Lung (tissue), 11 donors: ENCODE measurements at regions not wholly inside any gene's neighbourhood (a gene's known extent, or its start where the extent isn't known, plus 50 kb on each side); places are given as distances from the start of the nearest gene placed in this dataset.

Source experiments
- ATAC-seq: fragments of 200-7000 bp; cut with Tn5 transposase; one replicate; pipeline ENCODE4 v1.9.1; 2020; ENCODE audit warnings: moderate number of reproducible peaks; ENCODE audit not compliant: insufficient read depth, low FRiP score
- DNase-seq, 3 donors: peaks; one replicate each; pipeline ENCODE4 v3.0.0-alpha.2; 2013 to 2017
- H3K27ac ChIP-seq, 2 donors: one replicate each; pipeline ENCODE4 v1.5.1; 2013; ENCODE audit warnings: mild to moderate bottlenecking in 2 of 2, moderate library complexity in 2 of 2, control low read depth in 1 of 2, inconsistent platforms in 1 of 2, low read depth in 1 of 2, low read length in 1 of 2
- H3K27me3 ChIP-seq, 3 donors: one replicate each; pipeline ENCODE4 v1.5.1; 2013; ENCODE audit warnings: low read length in 2 of 3; ENCODE audit not compliant: control insufficient read depth in 3 of 3, insufficient read depth in 3 of 3
- H3K36me3 ChIP-seq, 4 donors: one replicate each; pipeline ENCODE4 v1.5.1; 2013; ENCODE audit warnings: low read length in 4 of 4, mild to moderate bottlenecking in 1 of 4, moderate library complexity in 1 of 4; ENCODE audit not compliant: control insufficient read depth in 4 of 4, insufficient read depth in 4 of 4
- H3K4me1 ChIP-seq, 5 donors: one replicate each; pipeline ENCODE4 v1.5.1; 2013; ENCODE audit warnings: low read length in 5 of 5, mild to moderate bottlenecking in 2 of 5, moderate library complexity in 1 of 5; ENCODE audit not compliant: control insufficient read depth in 5 of 5, insufficient read depth in 5 of 5
- H3K4me3 ChIP-seq: one replicate; pipeline ENCODE4 v1.5.1; 2013; ENCODE audit warnings: mild to moderate bottlenecking, control low read depth, moderate library complexity
- H3K9ac ChIP-seq, 2 donors: one replicate each; pipeline ENCODE4 v1.5.1; 2013; ENCODE audit warnings: low read length in 2 of 2, control low read depth in 1 of 2; ENCODE audit not compliant: insufficient read depth in 1 of 2
- H3K9me3 ChIP-seq, 4 donors: one replicate each; pipeline ENCODE4 v1.5.1; 2013; ENCODE audit warnings: low read length in 3 of 4, mild to moderate bottlenecking in 1 of 4, moderate library complexity in 1 of 4; ENCODE audit not compliant: control insufficient read depth in 4 of 4, insufficient read depth in 3 of 4
- WGBS, 2 donors: extraction: QIAGEN DNeasy Blood & Tissue Kit; methylation state at CpG; one replicate each; pipeline ENCODE4 v1.1.7; 2013; 5-methylcytosine and 5-hydroxymethylcytosine counted together
- TF ChIP-seq, protein P1 (sequence below): IDR thresholded peaks from 2 replicates; pipeline ENCODE4 v1.5.1; 2012; ENCODE audit warnings: mild to moderate bottlenecking; ENCODE audit errors: control extremely low read depth, extremely low read depth
- donor health status: control.
- donor health status: control.
- donor health status: Bipolar disorder and iron deficiency.
- donor health status: healthy.
- donor health status: DM: yes; HTN: yes; CAD: no.

- no peak for ATAC-seq
- H3K9ac ChIP-seq = no peak overlapping the region
- no peak overlapping the region for H3K4me3 ChIP-seq
- TF ChIP-seq, protein P1, sequence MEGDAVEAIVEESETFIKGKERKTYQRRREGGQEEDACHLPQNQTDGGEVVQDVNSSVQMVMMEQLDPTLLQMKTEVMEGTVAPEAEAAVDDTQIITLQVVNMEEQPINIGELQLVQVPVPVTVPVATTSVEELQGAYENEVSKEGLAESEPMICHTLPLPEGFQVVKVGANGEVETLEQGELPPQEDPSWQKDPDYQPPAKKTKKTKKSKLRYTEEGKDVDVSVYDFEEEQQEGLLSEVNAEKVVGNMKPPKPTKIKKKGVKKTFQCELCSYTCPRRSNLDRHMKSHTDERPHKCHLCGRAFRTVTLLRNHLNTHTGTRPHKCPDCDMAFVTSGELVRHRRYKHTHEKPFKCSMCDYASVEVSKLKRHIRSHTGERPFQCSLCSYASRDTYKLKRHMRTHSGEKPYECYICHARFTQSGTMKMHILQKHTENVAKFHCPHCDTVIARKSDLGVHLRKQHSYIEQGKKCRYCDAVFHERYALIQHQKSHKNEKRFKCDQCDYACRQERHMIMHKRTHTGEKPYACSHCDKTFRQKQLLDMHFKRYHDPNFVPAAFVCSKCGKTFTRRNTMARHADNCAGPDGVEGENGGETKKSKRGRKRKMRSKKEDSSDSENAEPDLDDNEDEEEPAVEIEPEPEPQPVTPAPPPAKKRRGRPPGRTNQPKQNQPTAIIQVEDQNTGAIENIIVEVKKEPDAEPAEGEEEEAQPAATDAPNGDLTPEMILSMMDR = no peak
- peaks cover 0 to 7% (median 0%) of the 10 kb centered on the region in 4 donors for H3K9me3 ChIP-seq
- WGBS, 2 donors = 80 to 81% methylated on average over 13 of the region's 13 CpGs
- DNase-seq = no peak
- H3K36me3 ChIP-seq = no peaks in the 10 kb centered on the region
- H3K4me1 ChIP-seq = no peaks in the 10 kb centered on the region
- H3K27ac ChIP-seq = no peak overlapping the region
- H3K27me3 ChIP-seq = no peaks in the 10 kb centered on the region
Measured at GRCh38 chr2:3911882-3912455, 208.6 kb downstream of the DCDC2C start.

- WGBS, 2 donors = 56 to 58% methylated on average over 12 of the region's 12 CpGs
- Histone ChIP-seq H3K36me3 (no peaks in the 10 kb centered on the region), H3K27me3 (no peaks in the 10 kb centered on the region), H3K9me3 (peaks cover 0 to 4% (median 0%) of the 10 kb centered on the region in 4 donors), H3K4me3 (no peak overlapping the region), H3K9ac (no peak overlapping the region), H3K27ac (no peak overlapping the region), H3K4me1 (no peaks in the 10 kb centered on the region)
- DNase-seq (no peak), ATAC-seq (no peak)
- TF ChIP-seq, protein P1 = no peak
Measured at GRCh38 chr2:3913166-3913565, 209.8 kb downstream of the DCDC2C start.

DNA sequence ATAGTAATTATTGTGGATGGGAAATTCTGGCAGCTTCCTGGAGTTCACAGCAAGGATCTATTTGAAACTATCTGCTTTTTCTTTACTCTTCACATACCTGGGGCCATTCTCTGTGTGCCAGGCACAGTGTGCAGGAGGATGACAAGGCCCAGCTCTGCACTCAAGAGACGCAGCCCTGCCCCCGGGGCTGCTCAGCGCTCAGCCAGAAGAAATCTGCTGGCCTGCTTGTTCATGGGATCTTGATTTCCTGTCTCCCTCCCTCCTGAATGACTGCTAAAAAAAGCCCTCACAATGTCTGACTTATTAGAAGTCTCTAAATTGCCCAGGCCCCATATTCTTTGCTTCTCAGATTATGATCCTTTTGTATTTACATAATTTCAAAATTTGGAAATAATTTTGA is 210.9 kb downstream of the DCDC2C start:
- Histone ChIP-seq H3K4me1 (no peaks in the 10 kb centered on the region), H3K9ac (no peak overlapping the region), H3K36me3 (no peaks in the 10 kb centered on the region), H3K4me3 (no peak overlapping the region), H3K27ac (no peak overlapping the region), H3K9me3 (no peaks in the 10 kb centered on the region), H3K27me3 (no peaks in the 10 kb centered on the region)
- TF ChIP-seq, protein P1 = no peak
- DNase-seq (peak in 1 of 3 donors; percentile 27), ATAC-seq (no peak)
- WGBS, 2 donors = 45 to 49% methylated on average over 3 of the region's 3 CpGs

DNA sequence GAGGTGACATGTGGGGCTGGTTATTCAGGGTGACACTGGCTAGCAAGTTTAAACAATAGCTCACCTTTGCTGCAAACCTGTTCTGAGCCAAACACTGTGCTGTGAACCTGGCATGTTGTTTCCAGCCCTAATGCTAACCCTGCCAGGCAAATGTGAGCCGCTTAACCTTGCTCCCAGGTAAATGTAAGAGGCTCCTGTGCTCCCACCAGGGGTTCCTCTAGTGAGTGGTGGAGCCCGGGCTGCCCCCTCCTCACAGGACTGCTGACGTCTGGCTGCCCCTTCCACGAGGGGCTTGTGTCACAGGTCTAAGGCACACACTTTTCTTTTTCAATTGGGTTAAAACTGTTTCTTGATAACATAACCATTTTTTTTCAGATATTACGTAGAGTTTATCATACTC is 223.7 kb downstream of the DCDC2C start:
- Histone ChIP-seq H3K4me1 (no peaks in the 10 kb centered on the region), H3K36me3 (no peaks in the 10 kb centered on the region), H3K27ac (no peak overlapping the region), H3K9me3 (peaks cover 0 to 5% (median 0%) of the 10 kb centered on the region in 4 donors), H3K27me3 (no peaks in the 10 kb centered on the region), H3K4me3 (no peak overlapping the region), H3K9ac (no peak overlapping the region)
- ATAC-seq (no peak), DNase-seq (no peak)
- 70 to 72% methylated on average over 5 of the region's 5 CpGs for WGBS, 2 donors
- TF ChIP-seq, protein P1 = no peak
